Gastrocnemius medialis (tissue), 4 donors: ENCODE measurements at regions not wholly inside any gene's neighbourhood (a gene's known extent, or its start where the extent isn't known, plus 50 kb on each side); places are given as distances from the start of the nearest gene placed in this dataset.

ENCODE experiments used
- ATAC-seq, 2 donors: fragments of 150-250 bp; one replicate each; pipeline ENCODE4 v1.9.1; 2016
- DNase-seq, 2 donors: peaks; one replicate each; pipeline ENCODE4 v3.0.0-alpha.2; 2019
- H3K27ac ChIP-seq, 4 donors: fragments of 200-600 bp; sonication (generic); 1 replicate in 1 of 4; 2 replicates in 3 of 4; pipeline ENCODE4 v1.5.1; 2016 to 2018; ENCODE audit warnings: mild to moderate bottlenecking in 2 of 4, moderate library complexity in 1 of 4
- H3K27me3 ChIP-seq, 3 donors: fragments of 200-600 bp; sonication (generic) in 2 of 3; 1 replicate in 1 of 3; 2 replicates in 2 of 3; pipeline versions ENCODE4 v1.5.1 to v1.6.0; 2016 to 2019; ENCODE audit warnings: mild to moderate bottlenecking in 1 of 3, moderate library complexity in 1 of 3
- H3K36me3 ChIP-seq, 2 donors: fragments of 200-600 bp; sonication (generic) in 1 of 2; one replicate each; pipeline ENCODE4 v1.5.1; 2017 to 2018
- H3K4me1 ChIP-seq, 2 donors: fragments of 200-600 bp; sonication (generic) in 1 of 2; one replicate each; pipeline ENCODE4 v1.5.1; 2016 to 2017; ENCODE audit warnings: mild to moderate bottlenecking in 2 of 2
- H3K4me3 ChIP-seq, 4 donors: fragments of 200-600 bp; sonication (generic) in 3 of 4; 1 replicate in 1 of 4; 2 replicates in 3 of 4; pipeline ENCODE4 v1.5.1; 2016 to 2019; ENCODE audit warnings: mild to moderate bottlenecking in 2 of 4
- H3K9me3 ChIP-seq, 3 donors: fragments of 200-600 bp; sonication (generic) in 2 of 3; 1 replicate in 1 of 3; 2 replicates in 2 of 3; pipeline ENCODE4 v1.5.1; 2016 to 2019
- CTCF ChIP-seq, 5 experiments: fragments of 450-650 bp in 3 of 5; fragments of 200-600 bp in 2 of 5; sonication (generic) in 2 of 5; IDR thresholded peaks in 4 of 5; conservative IDR thresholded peaks in 1 of 5; 1 replicate in 4 of 5; 2 replicates in 1 of 5; pipeline ENCODE4 v1.5.1; 2016 to 2019; ENCODE audit warnings: antibody characterized with exemption in 5 of 5, mild to moderate bottlenecking in 3 of 5, moderate library complexity in 3 of 5
- POLR2A ChIP-seq, 2 donors: fragments of 450-650 bp; IDR thresholded peaks; one replicate each; pipeline ENCODE4 v1.6.1; 2017; ENCODE audit warnings: antibody characterized with exemption in 2 of 2, mild to moderate bottlenecking in 2 of 2, moderate library complexity in 2 of 2
- in situ Hi-C, 4 donors: fragments of 200-750 bp; cut with MboI; loops; one replicate each; pipeline versions ENCODE4 v1.15.0 to v1.8.0; 2017; ENCODE audit warnings: low sequenced_read_pairs in 4 of 4
- intact Hi-C: fragments of 100-400 bp; cut with DNase I; formaldehyde crosslinking; loops from one replicate; pipeline ENCODE4 v1.15.1; 2023; ENCODE audit warnings: low total_unique reads

- Histone ChIP-seq H3K4me3 (no peak overlapping the region), H3K27me3 (no peaks in the 10 kb centered on the region), H3K4me1 (peaks cover 0 to 12% of the 10 kb centered on the region in 2 donors), H3K36me3 (no peaks in the 10 kb centered on the region), H3K9me3 (no peaks in the 10 kb centered on the region), H3K27ac (no peak overlapping the region)
- ATAC-seq (no peak), DNase-seq (no peak)
- no peak for TF ChIP-seq CTCF (IDR thresholded peaks at IDR 0.05 in 4 of 5, conservative IDR thresholded peaks at IDR 0.05 in 1 of 5)
- TF ChIP-seq POLR2A (IDR thresholded peaks at IDR 0.05) = no peak
- intact Hi-C loops = no loop called here
- in situ Hi-C loops = no loop called here
Measured at GRCh38 chr2:215750763-215751162, 262.6 kb downstream of the MREG start.

- ATAC-seq = peak; percentile 45 to 49
- no peak for TF ChIP-seq POLR2A (IDR thresholded peaks at IDR 0.05)
- no peak for TF ChIP-seq CTCF (IDR thresholded peaks at IDR 0.05 in 4 of 5, conservative IDR thresholded peaks at IDR 0.05 in 1 of 5)
- H3K9me3 ChIP-seq = no peaks in the 10 kb centered on the region
- peaks cover 0 to 12% of the 10 kb centered on the region in 2 donors for H3K4me1 ChIP-seq
- H3K27ac ChIP-seq = no peak overlapping the region
- in situ Hi-C loops = no loop called here
- intact Hi-C loops = no loop called here
- H3K36me3 ChIP-seq = no peaks in the 10 kb centered on the region
- H3K4me3 ChIP-seq = no peak overlapping the region
- DNase-seq = peak; percentile 19 to 46
- no peaks in the 10 kb centered on the region for H3K27me3 ChIP-seq
Measured at GRCh38 chr2:215749092-215749957, 264.0 kb downstream of the MREG start.

GRCh38 chr2:215748446-215748845 lies 264.9 kb downstream of the MREG start:
- in situ Hi-C loops (no loop called here), intact Hi-C loops (no loop called here)
- peak in 1 of 2 donors; percentile 28 for DNase-seq
- TF ChIP-seq CTCF (IDR thresholded peaks at IDR 0.05 in 4 of 5, conservative IDR thresholded peaks at IDR 0.05 in 1 of 5) = no peak
- no peak for TF ChIP-seq POLR2A (IDR thresholded peaks at IDR 0.05)
- H3K36me3 ChIP-seq = no peaks in the 10 kb centered on the region
- no peak for ATAC-seq
- no peaks in the 10 kb centered on the region for H3K9me3 ChIP-seq
- H3K4me3 ChIP-seq = no peak overlapping the region
- no peaks in the 10 kb centered on the region for H3K27me3 ChIP-seq
- peaks cover 0 to 12% of the 10 kb centered on the region in 2 donors for H3K4me1 ChIP-seq
- H3K27ac ChIP-seq = no peak overlapping the region

GRCh38 chr2:215746887-215747615 lies 266.3 kb downstream of the MREG start:
- H3K4me1 ChIP-seq = peaks cover 0 to 12% of the 10 kb centered on the region in 2 donors

More at GRCh38 chr2:215746887-215747615, 266.3 kb downstream of the MREG start:
- Histone ChIP-seq H3K9me3 (no peaks in the 10 kb centered on the region), H3K4me3 (no peak overlapping the region), H3K36me3 (no peaks in the 10 kb centered on the region), H3K27me3 (no peaks in the 10 kb centered on the region), H3K27ac (no peak overlapping the region)
- TF ChIP-seq POLR2A (IDR thresholded peaks at IDR 0.05) = no peak
- no peak for TF ChIP-seq CTCF (IDR thresholded peaks at IDR 0.05 in 4 of 5, conservative IDR thresholded peaks at IDR 0.05 in 1 of 5)
- ATAC-seq = no peak
- no peak for DNase-seq
- in situ Hi-C loops (no loop called here), intact Hi-C loops (no loop called here)
